Esophagus muscularis mucosa (tissue), 3 donors: ENCODE measurements at regions not wholly inside any gene's neighbourhood (a gene's known extent, or its start where the extent isn't known, plus 50 kb on each side); places are given as distances from the start of the nearest gene placed in this dataset.
"Not testable (repeated sequence)": the region's sequence is repeated elsewhere in the genome, so short reads cannot be mapped to it uniquely, and the experiment has no call there.

ENCODE experiments used
- CTCF ChIP-seq, 3 experiments: fragments of 200-600 bp in 2 of 3; fragments of 450-650 bp in 1 of 3; sonication (generic) in 2 of 3; IDR thresholded peaks; one replicate each; pipeline ENCODE4 v1.5.1; 2017 to 2019; ENCODE audit warnings: antibody characterized with exemption in 3 of 3, mild to moderate bottlenecking in 2 of 3, moderate library complexity in 1 of 3
- POLR2AphosphoS5 ChIP-seq, 2 donors: sonication (generic); formaldehyde crosslinking; IDR thresholded peaks; one replicate each; pipeline ENCODE4 v1.6.1; 2017; ENCODE audit warnings: antibody characterized with exemption in 2 of 2

- not testable (repeated sequence) for TF ChIP-seq CTCF, POLR2AphosphoS5 (IDR thresholded peaks at IDR 0.05)
Observed at GRCh38 chr4:118494437-118494836, 141.6 kb upstream of the PRSS12 start.
